NCI-H1105 treated with DMSO at 0.1 percent for 48 hours (cell line): ENCODE measurements at regions not wholly inside any gene's neighbourhood (a gene's known extent, or its start where the extent isn't known, plus 50 kb on each side); places are given as distances from the start of the nearest gene placed in this dataset.

Experiments
- DNase-seq: peaks from one replicate; lab custom pipeline; 2025; lab: John Stamatoyannopoulos, UW

DNA sequence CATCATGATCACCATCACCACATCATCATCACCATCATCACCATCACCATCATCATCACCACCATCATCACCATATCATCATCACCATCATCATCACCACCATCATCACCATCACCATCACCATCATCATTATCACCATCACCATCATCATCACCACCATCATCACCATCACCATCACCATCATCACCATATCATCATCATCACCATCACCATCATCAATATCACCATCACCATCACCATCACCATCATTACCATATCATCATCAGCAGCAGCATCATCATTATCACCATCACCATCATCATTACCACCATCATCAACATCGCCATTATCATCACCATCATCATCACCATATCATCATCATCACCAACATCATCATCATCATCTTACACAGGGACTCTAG lies 351.1 kb downstream of the MIAT start:
- DNase-seq = no peak

DNA sequence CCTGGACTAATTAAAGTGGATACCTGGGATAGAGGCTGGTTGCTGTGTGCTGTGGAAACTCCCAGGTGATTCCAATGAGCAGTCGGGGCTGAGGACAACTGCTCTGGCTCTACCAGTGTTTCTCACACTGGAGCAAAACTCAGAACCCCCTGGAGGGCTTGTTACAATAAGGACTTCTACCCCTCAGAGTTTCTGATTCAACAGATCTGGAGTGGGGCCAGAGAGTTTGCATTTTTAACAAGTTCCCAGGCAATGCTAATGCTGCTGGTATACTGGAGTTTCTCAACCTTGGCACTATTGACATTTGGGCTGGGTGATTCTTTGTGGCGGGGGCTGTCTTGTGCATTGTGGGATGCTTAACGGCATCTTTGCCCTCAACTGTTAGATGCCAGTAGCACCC lies 353.7 kb downstream of the MIAT start:
- DNase-seq = no peak

DNA sequence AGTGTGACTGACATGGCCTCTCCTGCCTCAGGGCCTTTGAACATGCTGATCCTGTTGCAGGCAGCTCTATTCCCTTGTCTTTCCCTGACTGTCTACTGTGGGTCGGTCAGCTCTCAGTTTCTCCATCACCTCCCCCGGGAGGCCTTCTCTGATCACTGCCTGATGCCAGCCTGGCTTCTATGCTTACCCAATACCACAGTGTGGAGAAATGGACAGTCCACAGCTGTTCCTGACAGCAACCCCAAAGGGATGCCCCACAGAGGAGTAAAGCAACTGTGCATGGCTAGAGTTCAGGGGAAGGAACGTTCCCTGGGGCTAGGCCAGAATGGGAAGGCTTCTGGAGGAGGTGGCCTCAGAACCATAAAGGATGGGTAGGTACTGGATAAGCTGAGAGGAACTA lies 354.3 kb downstream of the MIAT start:
- DNase-seq = no peak

DNA sequence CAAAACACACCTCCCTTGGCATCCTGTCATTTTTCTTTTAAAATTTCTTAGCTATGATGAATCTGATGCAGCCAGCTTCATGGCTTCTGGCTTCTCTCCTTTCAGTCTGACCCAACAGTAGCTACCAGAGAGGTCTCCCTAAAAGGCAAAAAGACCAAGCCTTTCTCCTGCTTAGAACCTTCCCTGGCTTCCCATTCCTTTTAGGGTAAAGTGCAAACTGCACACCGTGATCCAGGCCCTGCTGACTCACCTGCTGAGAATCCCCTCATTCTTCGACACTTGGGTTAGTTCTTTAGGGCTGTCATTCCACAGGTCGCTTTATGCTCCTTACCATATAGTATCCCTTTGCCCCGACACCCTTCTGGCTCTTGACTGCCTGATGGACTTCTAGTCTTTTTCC lies 362.4 kb downstream of the MIAT start:
- DNase-seq = no peak

DNA sequence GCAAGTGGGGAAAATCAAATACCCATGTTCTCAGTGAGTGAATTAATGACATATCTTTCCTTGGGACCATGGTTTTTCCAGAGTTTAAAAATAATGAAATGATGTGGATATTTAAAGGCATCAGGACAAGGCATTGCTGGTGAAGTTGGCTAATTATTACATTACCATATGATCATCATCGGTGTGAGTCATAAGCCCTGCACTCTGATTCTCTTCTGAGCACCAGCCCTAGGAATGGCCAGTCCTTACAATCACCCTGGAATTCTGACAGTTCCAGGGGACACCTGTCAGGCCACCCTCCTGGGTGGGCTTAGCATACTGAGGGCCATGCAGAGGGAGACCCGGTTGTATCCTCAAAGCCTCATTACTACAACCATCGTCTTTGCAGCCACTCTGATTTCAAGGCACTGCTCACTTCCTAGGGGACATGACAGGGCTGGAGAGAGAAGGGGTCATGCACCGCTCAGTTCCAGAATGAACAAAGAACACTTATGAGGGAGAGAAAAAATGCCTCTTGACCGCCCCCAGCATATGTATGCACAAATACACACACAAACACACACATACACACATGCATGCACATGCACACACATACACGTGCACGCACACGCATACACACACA lies 365.0 kb downstream of the MIAT start:
- DNase-seq = no peak

DNA sequence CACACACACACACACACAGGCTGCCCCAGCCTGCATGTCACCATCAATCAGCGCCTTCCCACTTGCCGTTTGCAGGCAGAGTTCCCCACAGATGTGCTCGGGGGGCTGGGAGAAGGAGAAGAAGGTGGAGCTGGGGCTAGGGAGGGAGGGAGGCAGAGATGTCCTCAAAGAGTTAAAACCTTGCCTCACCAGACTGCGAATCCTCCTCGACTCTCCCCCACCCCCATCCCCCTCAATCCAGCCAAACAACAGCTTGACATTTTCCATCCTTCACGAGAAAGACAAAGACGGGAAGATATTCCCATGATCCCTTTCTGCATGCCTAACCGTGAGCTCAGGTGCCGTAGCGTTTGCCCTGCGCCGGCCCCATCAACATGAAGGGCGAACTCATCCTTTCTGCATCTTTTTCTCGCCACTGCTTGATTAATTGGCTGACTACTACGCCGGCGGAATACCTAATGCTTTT lies 365.5 kb downstream of the MIAT start:
- DNase-seq = no peak

DNA sequence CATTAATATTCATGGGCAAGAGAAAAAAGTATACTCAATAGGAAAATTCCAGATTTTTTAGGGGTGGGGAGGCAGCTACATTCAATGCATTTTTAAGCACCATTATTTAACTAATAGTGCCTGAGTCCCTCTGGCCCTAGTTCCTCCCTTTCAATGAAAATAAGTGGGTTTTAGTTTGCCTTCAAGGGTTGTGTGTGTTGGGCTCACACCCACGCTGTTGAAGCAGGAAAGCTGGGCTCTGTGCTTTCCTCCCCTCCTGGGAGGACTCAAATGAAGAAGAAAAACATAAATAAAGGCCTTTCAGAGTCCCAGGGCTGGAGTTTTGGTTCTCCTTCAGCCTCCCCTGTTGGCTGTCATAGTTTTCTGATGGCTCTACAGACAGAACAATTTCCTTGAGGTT lies 366.2 kb downstream of the MIAT start:
- no peak for DNase-seq

DNA sequence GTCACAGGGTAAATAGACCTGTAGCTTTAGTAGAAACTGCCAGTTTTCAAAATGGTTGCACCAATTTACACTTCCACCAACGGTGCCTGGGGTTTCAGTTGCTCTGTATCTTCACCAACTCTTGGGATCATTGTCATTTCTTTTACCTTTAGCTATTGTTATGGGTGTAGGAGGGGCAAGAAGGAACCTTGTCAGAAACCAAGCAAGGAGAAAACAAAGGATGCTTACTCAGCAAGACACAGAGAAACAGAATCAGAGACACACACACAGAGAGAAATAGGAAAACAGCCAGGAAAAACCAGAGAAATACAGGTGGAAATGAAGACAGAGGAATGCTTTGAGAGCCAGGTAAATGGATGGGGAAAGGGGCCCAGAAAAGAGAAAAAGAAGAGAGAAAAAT lies 367.6 kb downstream of the MIAT start:
- DNase-seq = no peak

DNA sequence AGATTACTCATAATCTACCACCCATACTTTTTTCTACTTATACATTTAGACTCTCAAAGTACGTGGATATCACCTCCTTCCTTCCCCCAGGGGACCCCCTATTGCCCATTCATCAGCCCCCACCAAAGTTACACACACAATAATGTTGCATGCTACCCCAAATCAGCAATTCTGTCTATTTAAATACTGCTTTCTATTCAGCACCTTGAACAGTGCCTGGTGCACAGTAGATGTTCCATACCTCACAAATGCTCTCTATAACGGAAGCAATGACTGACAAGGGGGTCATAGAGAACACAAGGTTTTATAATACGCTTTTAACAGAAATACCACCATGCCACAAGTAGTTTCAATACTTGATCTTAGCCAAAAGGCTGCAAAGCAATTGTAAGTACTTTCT lies 370.7 kb downstream of the MIAT start:
- no peak for DNase-seq

DNA sequence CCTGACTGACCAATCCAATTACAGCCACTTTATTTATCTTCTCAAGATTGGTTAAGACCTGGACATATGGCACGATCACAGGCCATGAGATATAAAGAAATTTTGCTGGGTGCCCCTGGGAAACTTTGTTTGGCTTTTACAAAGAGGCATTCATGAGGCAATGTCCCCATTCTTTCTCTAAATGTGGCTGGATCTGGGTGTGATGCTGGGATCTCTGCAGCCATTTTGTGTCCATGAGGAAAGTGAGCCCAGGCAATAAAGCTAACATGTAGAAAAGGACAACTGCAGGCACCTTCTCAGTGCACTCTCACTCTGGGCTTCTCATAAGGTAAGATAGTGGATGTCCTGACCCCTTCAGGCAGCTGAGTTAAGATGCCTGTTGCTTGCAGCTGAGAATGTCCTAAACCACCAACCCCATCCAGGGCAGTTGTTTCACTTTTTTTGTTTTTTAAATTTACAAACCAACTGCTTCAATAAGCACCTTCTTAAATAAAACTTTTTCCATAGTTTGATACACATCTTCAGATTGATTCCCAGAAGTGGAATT lies 372.3 kb downstream of the MIAT start:
- no peak for DNase-seq

DNA sequence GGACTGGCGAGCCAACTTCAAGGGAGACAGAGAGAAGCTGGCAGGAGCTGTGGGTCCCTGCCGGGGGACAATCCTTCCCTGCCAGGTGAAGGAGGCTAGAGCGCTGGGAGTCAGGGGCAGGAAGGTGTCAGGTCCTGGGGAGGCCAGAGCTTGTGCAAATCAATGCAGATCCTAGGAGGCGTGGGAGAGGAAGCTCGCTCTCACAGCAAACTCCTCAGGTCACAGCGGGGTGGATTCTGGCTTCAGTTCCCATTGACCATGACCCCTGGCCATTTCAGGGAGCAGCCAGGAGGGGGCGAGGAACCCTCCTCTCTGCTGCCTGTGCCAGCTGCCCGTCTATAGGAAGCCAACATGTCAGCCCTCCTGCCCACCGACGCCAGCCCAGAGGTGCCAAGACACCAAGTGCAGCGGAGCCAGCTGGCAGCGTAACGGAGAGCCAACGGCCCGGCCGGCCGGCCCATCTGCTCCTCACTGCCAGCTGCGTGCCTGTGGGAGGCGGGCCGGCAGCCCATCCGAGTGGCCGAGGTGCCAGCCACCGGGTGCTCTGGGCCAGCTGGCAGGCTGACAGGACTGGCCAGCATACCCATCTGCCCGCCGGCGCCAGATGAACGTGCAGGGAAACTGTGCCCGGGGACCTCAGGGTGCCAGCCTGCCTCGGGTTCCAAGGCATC lies 374.8 kb downstream of the MIAT start:
- DNase-seq = peak; percentile 74

DNA sequence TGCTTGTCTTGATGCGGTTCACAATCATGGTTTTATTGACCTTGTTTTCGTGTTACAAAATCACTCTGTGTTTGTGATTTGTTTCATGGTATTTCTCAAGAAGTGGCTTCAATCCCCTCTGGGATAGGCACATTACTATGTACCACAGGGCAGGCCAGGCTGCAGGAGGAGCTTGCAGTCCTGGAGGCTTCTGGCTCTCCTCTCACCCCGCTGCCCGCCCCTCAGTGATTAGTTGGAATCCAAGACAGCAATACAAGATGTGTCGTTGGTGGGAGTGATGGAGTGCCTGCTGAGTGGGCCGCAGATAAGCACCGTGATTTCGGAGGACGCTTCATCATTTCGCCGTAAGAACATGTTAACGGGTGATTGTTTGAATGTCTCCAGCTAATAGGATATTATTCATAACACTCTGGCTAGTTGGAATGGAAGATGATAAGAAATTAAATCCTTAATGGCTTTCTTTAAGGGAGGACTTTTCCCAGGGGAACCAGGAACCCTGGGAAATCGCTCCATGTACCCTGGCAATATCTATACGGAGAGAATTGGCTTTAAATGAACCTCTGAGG lies 384.4 kb downstream of the MIAT start:
- DNase-seq = no peak

DNA sequence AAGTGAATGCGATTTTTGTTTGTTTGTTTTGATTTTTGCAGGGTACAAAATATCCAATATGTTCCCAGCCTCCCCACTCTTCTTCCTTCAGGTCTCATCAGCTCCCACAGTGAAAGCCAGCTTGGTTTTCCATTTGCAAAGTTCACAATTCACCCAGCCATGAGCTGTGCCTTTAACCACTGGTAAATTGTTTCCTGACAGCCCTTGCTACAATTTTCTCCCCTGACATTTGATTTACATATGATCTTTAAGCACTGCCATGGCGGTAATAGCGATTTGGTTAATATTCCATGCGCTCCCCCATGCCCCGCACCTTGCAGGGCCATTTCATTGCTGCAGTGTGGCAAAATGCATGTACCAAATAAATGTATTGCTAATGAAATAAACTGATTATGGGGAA lies 385.9 kb downstream of the MIAT start:
- DNase-seq = no peak

DNA sequence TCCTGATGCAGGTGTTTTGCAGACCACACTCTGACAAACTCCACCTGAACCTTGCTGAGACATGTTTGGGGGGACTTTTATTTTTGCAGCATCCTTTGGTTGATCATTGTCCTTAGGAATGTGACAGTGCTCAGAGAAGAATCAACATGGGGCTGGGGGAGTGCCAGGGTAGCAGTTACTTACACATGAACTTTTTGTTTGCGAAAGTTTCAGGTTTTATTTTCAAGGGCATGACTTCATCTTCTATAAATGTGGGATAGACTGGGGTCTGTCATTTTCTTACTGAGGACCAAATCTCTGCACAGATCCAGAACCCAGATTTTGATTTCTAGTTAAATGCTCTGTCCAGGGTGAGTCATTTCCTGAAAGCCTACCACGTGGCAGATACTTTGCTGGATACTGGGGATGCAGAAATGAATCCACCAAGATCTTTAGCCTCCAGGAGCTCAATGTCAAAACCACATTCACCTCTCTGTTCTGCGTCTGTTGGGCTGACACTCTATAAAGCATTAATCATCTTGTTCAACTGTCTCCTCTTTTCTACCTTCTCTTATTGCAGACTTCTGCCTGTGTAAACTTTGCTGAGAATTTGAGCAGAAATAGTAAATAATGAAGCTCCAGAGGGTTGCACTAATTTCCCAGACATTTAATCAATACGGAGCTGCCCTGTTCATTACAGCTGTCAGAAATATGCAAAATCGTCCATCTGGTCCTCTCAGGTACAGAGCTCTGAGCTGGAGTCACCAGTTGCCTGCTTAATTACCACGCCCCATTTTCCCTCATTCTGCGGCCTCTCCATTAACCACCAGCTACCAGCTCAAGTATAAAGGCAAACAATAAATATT lies 387.9 kb downstream of the MIAT start:
- peak; percentile 4 for DNase-seq

DNA sequence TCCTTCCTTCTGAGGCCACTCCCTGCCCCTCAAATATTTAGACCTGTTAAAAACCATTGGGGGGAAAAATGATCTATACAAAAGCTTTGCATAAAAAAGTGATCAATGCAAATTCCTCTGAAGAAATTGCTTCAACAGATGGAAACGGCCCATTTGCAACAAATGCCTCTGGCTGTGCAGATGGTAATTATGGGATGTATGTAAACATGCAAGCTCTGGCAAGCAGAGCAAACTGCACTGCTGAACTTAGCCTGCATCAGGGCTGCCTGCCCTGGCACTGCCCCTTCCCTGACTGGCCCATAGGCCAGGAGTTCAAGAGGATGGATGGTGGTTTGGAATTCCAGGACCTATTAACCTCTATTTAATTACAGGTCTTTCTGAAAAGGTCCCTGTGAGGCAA lies 388.7 kb downstream of the MIAT start:
- peak; percentile 11 for DNase-seq

DNA sequence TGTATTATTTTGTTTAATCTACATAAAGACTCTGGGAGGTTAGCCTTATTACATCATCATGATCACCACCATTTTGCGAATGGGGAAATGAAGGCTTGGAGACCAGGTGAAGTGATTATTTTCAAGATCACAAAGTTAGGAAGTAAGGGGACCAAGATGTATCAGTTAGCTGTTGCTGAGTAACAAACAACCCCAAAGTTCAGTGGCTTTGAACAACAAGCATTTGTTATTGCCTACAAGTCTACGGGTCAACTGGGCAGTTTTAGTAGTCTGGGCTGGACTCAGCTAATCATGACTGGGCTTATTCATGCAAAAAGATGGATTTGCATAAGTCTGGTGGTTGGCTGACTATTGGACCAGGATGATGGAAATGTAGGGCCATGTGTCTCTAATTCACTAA lies 389.2 kb downstream of the MIAT start:
- no peak for DNase-seq

DNA sequence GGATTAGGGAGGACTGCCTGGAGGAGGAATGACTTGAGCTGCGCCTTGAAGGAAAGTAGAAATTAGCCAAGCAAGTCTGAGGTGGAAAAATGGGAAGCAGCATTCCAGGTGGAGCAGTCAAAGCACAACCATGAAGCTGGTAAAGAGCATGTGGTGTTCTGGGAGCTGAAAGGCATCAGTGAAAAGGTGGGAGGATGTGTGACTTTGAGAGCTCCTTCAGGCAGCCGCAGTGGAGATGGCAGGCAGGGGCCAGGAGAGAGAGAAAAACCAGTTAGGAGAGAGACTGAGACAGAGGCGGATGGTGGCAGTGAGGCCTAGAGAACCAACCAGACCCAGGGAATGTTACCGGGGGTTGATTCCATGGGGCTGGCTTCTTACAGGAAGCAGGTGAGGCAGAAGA lies 393.4 kb downstream of the MIAT start:
- DNase-seq = no peak

DNA sequence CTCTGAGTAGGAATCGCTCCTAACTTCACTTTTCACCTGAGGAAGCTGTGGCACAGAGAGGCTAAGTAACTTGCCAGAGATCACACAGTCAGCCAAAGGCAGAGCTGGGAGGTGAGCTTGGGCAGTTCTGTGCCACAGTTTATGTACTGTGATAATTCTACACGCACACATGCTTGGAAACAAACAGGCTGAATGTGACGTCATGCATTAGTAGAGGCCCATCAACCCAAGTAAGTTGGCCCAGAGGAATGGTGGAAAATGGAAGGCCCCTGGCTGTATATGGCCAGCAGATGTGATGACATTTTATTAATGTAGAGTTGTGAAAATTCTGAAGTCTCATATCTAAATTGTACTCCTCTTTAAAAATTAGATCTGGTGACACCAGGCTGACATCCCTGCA lies 394.0 kb downstream of the MIAT start:
- DNase-seq = no peak

DNA sequence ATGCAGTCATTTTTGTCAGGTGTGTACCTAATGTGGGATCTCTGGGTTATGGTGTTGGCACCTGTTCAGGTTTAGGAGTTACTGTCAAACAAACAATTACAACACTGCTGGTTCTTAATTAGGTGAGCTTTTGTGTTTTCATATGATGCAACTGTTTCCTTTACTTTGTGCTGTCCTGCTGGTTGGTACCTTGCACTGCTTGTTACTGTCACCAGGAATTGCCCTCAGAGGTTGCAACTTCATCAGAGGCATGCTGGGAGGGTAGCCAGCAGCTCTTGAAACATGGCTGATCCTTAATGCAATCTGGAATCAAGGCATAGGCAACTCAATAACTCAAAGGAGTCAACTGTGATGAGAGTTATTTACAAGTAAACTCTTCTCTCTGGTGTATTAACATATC lies 400.3 kb downstream of the MIAT start:
- DNase-seq = peak; percentile 5

DNA sequence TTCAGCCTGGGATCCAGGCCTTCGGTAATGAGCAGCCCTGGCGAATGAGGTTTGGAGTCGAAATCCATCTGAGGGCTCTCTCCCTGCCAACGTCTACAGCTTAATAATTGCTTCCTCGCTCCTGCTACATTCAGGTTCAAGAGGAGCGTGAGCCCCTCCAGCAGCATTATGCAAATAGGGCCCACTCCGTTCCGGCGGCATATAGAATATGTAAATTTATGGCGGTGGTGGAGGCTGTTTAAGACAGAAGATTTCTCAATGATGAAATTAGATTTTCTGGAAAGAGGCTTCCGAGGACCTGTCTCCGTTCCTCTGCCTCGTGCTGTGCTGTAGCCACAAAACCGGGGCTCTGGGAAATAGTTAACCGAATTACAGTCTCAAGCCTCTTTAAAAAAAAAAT lies 402.8 kb downstream of the MIAT start:
- no peak for DNase-seq

DNA sequence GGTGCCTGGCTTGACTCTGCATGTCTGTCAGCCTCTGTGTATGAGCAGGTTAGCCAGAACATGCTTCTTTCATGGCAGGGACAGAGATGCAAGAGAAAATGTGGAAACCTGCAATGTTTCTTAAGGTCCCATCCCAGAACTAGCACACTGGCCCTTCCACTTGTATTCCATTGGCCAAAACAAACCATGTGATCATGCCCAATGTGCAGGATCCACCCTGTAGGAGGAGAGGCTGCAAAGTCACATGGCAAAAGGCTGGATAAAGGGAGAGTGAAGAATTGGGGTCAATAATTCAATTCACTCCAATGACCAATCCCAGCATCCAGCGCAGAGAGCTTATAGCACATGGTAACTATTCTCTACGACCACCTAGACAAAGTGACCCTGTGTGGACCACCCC lies 405.5 kb downstream of the MIAT start:
- no peak for DNase-seq

DNA sequence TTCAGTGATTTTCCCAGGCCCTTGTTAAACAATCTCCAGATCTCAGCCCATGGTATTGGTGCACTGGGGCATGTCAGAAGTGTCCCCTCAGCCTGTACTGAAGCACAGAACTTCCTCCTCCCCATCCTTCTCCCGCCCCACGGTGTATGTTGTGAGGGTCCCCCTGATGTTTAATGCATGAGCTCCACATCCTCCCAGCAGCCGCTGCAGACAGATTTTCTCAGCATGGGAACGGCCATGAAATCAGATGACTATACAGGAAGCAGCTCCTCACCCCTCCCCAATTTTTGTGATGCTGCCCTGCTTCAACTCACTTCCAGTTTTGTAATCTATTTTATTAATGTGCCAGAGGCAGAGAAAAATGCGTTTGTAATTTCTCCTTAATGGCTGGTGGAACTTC lies 406.0 kb downstream of the MIAT start:
- DNase-seq = no peak

DNA sequence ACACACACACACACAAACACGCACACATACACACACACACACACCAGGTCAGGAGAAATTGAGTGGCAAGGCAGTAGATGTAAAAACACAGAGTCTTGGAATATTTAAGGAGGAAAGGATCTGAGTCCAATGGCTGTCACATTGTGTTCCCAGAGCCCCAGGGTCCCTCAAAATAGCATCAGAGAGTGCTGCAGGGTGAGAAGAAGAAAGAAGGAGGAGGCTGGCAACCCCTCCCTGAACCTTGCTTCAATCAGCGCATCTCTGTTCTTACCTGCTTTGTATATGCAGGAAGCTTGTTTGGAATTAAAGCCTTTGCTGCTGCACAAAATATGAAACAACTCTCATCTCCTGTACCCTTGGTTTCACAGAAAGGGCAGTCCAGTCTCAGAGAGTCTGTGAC lies 406.5 kb downstream of the MIAT start:
- DNase-seq = no peak
